Type B pancreatic cell (in vitro differentiated cells): ENCODE measurements at regions not wholly inside any gene's neighbourhood (a gene's known extent, or its start where the extent isn't known, plus 50 kb on each side); places are given as distances from the start of the nearest gene placed in this dataset.

Experiments
- DNase-seq: peaks from one replicate; pipeline ENCODE4 v3.0.0; 2021; ENCODE audit warnings: mixed read lengths; ENCODE audit not compliant: unreplicated experiment; ENCODE audit errors: extremely low spot score
- H3K27ac Mint-ChIP-seq: 2 replicates; pipeline ENCODE4 v1.8.0; 2021; ENCODE audit warnings: mild to moderate bottlenecking, mixed read lengths
- H3K27me3 Mint-ChIP-seq: 2 replicates; pipeline ENCODE4 v1.8.0; 2021; ENCODE audit warnings: mixed read lengths
- H3K36me3 Mint-ChIP-seq: 2 replicates; pipeline ENCODE4 v1.8.0; 2021; ENCODE audit warnings: mixed read lengths
- H3K4me1 Mint-ChIP-seq: one replicate; pipeline ENCODE4 v1.8.0; 2021; ENCODE audit warnings: mixed read lengths; ENCODE audit not compliant: unreplicated experiment
- H3K4me3 Mint-ChIP-seq: 2 replicates; pipeline ENCODE4 v1.8.0; 2021; ENCODE audit warnings: mild to moderate bottlenecking, mixed read lengths
- H3K9me3 Mint-ChIP-seq: 2 replicates; pipeline ENCODE4 v1.8.0; 2021; ENCODE audit warnings: mixed read lengths
- TF ChIP-seq, protein P1 (sequence below): fragments of 200-600 bp; sonication (generic); conservative IDR thresholded peaks from 2 replicates; pipeline ENCODE4 v1.5.0; 2021; ENCODE audit warnings: antibody characterized with exemption, mild to moderate bottlenecking

DNA sequence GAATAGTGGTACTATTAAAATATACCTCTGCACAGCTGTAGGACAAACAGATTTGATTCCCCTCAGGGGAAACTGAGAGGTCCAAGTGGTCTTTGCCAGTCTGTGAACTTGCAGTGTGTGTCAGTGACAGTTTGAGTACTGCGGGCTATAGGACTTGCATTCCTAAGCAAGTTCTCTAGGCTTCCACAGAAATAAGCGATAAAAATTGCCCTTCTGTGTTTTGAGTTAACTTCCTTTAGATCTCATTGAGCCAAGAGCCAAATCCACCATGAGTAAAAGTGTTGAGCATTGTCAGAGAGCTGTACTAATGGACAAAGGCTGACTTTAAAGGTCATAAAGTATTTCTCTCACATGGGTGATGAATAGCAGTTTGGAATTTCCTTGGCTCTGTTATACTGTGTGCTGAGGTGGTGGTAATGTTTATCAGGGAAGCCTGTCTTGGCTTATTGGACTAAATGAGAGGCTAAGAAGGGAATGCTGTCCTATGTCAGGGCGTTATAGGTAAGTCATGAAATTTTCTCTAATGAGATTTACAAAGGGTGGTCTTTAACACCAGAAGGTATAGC, 122.6 kb upstream of the MAP3K7 start:
- H3K36me3 Mint-ChIP-seq = no peaks in the 10 kb centered on the region
- no peak overlapping the region for H3K4me3 Mint-ChIP-seq
- peaks cover 20% of the 10 kb centered on the region for H3K4me1 Mint-ChIP-seq
- no peak for DNase-seq
- TF ChIP-seq, protein P1, sequence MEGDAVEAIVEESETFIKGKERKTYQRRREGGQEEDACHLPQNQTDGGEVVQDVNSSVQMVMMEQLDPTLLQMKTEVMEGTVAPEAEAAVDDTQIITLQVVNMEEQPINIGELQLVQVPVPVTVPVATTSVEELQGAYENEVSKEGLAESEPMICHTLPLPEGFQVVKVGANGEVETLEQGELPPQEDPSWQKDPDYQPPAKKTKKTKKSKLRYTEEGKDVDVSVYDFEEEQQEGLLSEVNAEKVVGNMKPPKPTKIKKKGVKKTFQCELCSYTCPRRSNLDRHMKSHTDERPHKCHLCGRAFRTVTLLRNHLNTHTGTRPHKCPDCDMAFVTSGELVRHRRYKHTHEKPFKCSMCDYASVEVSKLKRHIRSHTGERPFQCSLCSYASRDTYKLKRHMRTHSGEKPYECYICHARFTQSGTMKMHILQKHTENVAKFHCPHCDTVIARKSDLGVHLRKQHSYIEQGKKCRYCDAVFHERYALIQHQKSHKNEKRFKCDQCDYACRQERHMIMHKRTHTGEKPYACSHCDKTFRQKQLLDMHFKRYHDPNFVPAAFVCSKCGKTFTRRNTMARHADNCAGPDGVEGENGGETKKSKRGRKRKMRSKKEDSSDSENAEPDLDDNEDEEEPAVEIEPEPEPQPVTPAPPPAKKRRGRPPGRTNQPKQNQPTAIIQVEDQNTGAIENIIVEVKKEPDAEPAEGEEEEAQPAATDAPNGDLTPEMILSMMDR = no peak
- no peaks in the 10 kb centered on the region for H3K27me3 Mint-ChIP-seq
- H3K9me3 Mint-ChIP-seq = no peaks in the 10 kb centered on the region
- H3K27ac Mint-ChIP-seq = no peak overlapping the region

DNA sequence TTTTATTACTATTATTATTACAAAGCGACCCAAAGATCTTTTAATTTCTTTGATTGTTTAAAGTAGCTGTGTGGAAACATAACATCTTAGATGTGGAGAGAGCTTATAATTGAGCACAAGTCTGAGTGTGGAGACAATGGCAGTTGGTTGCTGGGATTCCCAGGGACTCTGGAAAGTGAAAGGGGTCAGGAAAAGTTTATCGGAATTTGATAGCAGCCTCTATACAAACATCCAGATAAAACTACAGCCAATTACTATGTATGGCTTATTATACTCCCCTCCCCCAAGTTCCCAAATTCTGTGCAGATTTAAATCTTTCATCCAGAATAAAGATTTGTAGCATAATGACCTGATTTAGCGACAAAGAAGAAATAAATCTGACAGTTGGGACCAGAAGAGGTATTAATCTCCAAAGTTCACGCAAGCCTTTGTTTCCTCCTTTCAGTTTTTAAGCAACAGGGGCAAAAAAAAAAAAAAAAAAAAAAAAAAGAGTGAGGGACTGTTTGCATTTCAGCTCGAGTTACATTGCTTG, 121.4 kb upstream of the MAP3K7 start:
- no peaks in the 10 kb centered on the region for H3K36me3 Mint-ChIP-seq
- H3K4me1 Mint-ChIP-seq = peaks cover 24% of the 10 kb centered on the region
- no peak overlapping the region for H3K27ac Mint-ChIP-seq
- no peak for DNase-seq
- H3K27me3 Mint-ChIP-seq = peaks cover 3% of the 10 kb centered on the region
- no peak overlapping the region for H3K4me3 Mint-ChIP-seq
- H3K9me3 Mint-ChIP-seq = no peaks in the 10 kb centered on the region
- TF ChIP-seq, protein P1 = no peak

DNA sequence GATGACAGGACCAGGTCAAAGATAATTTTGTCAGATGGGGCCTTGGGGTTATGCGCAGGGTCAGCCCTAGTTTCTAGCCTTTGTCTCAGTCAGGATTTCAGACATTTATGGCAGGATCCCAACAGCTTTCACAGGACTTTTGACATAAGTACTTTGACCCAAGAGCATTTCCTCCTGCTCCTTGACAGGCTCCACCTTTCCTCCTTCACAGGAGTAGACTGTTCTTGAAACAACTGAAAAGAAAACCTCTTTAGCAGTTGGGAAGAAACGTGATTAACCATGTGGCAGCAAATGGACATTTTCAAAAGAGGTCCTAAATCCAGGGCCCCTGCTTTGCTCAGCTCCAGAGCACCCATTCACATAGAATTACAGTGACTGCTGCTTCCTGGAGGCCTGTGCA, 120.4 kb upstream of the MAP3K7 start:
- H3K4me1 Mint-ChIP-seq = peaks cover 24% of the 10 kb centered on the region
- H3K27ac Mint-ChIP-seq = no peak overlapping the region
- H3K27me3 Mint-ChIP-seq = peaks cover 5% of the 10 kb centered on the region
- H3K9me3 Mint-ChIP-seq = no peaks in the 10 kb centered on the region
- DNase-seq = no peak
- H3K36me3 Mint-ChIP-seq = no peaks in the 10 kb centered on the region
- no peak overlapping the region for H3K4me3 Mint-ChIP-seq
- TF ChIP-seq, protein P1 = no peak

DNA sequence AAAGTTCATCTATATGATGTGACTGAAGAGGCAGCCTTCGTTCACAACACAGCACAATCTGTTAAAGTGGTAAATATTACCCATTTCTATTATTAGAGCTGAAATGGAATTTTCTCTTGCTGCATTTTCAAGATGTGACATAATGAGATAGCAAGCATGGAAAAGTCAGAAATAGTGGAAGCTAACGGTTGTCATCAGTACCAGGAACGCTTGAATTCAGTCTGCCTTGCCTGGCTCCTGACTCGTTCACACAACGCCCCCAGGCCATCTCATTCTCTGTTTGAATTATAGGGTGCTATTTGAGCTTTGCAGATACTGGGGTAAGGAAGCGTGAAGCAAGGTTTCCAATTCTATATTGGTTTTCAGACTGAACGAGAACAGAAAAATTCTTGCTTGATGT, 116.5 kb upstream of the MAP3K7 start:
- no peak for DNase-seq
- Mint-ChIP-seq H3K27me3 (peaks cover 8% of the 10 kb centered on the region), H3K36me3 (no peaks in the 10 kb centered on the region), H3K9me3 (no peaks in the 10 kb centered on the region), H3K4me1 (peaks cover 10% of the 10 kb centered on the region), H3K4me3 (no peak overlapping the region), H3K27ac (no peak overlapping the region)
- TF ChIP-seq, protein P1 = no peak

DNA sequence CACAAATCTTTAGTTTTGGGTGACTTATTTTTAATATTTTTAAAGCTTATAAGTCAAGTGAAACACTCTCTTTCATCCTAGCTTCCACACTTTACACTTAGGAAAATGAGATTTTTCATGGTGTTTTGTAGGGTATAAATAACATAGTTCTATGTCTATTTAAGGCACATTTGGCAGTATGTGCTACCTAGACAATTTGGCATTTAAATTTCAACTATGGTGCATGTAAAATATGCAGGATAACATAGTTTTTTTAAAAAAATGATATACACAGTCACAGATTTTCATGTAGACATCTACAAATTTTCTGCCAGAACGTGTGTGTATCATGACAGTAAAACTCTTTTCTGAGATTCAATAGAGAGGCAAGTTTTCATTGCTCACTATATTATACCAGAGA, 115.1 kb upstream of the MAP3K7 start:
- no peaks in the 10 kb centered on the region for H3K36me3 Mint-ChIP-seq
- TF ChIP-seq, protein P1 = no peak
- H3K9me3 Mint-ChIP-seq = no peaks in the 10 kb centered on the region
- DNase-seq = no peak
- H3K4me1 Mint-ChIP-seq = peaks cover 4% of the 10 kb centered on the region
- no peak overlapping the region for H3K4me3 Mint-ChIP-seq
- H3K27ac Mint-ChIP-seq = no peak overlapping the region
- peaks cover 8% of the 10 kb centered on the region for H3K27me3 Mint-ChIP-seq
